ENCODE measurements at regions not wholly inside any gene's neighbourhood (a gene's known extent, or its start where the extent isn't known, plus 50 kb on each side); places are given as distances from the start of the nearest gene placed in this dataset.

DNA sequence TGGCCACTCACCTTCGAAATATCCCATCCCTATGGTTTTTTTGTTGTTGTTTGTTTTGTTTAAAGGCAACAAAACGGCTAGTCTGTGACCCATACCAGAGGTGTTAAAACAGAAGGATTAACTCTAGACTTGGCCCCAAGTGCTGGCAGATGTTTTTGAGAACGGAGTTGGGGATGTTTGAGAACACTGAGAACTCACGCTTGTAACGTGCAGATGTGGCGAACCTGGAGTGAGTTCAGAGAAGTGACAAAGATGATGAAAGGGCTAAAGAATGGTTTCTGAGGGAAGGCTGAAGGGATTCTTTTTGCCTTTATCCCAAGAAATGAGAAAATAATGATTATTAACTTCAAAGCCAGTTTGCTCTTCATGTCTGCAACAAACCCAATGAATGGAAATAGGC is 286.5 kb downstream of the ZNF608 start:
- CTCF ChIA-PET, result no interaction called here
- FAIRE-seq, result no peak
- dilution Hi-C loops (cut with MboI; ENCODE audit: extremely low pct_ligation_motif_present, low sequenced_read_pairs), result no loop called here

More for the DNA sequence above, 286.5 kb downstream of the ZNF608 start:
- H2AFZ ChIP-seq (ENCODE audit: low read depth, low read length), result no peak overlapping the region
- no peaks in the 10 kb centered on the region for H4K20me1 ChIP-seq (replicated peaks; ENCODE audit: control insufficient read depth, extremely low read depth, insufficient read depth, low read length)
- no peak overlapping the region for H3K27ac ChIP-seq (ENCODE audit: insufficient read depth, low read depth, low read length)
- no TSS peak for BruUV-seq (replicated peaks)
- no peaks in the 10 kb centered on the region for H3K4me1 ChIP-seq (ENCODE audit: control insufficient read depth, extremely low read depth, insufficient read depth, low read length)
- H3K9ac ChIP-seq (replicated peaks; ENCODE audit: extremely low read depth, insufficient read depth, low read length), result no peak overlapping the region
- POLR2A ChIA-PET, result no interaction called here
- H3K9me1 ChIP-seq (replicated peaks; ENCODE audit: control insufficient read depth, extremely low read depth, insufficient read depth, low read length), result no peaks in the 10 kb centered on the region
- peaks cover 0 to 2% of the 10 kb centered on the region in 2 experiments for H3K27me3 ChIP-seq (ENCODE audit: control insufficient read depth in 2 of 2, insufficient read depth in 2 of 2, low read length in 2 of 2)
- no peak for DNase-seq (ENCODE audit: low read depth, low spot score)
- TF ChIP-seq POLR2A (IDR thresholded peaks at IDR 0.05; ENCODE audit: low read depth, low read length) (no peak), GATA2 (IDR thresholded peaks at IDR 0.05; ENCODE audit: insufficient read depth, insufficient read length, low read depth, low read length) (no peak), JUN (IDR thresholded peaks at IDR 0.05; ENCODE audit: borderline replicate concordance, insufficient read depth, insufficient read length, low read depth) (no peak), EZH2 (IDR thresholded peaks at IDR 0.05; ENCODE audit: borderline replicate concordance, low read depth, low read length, severe bottlenecking) (no peak), MYC (IDR thresholded peaks at IDR 0.05; ENCODE audit: low read depth, low read length) (no peak), POLR2AphosphoS5 (IDR thresholded peaks at IDR 0.05; ENCODE audit: insufficient read depth, low read depth, low read length) (no peak), FOS (IDR thresholded peaks at IDR 0.05; ENCODE audit: borderline replicate concordance, insufficient read depth, low read length) (no peak)
- TF ChIP-seq, protein P1, sequence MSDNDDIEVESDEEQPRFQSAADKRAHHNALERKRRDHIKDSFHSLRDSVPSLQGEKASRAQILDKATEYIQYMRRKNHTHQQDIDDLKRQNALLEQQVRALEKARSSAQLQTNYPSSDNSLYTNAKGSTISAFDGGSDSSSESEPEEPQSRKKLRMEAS (IDR thresholded peaks at IDR 0.05; ENCODE audit: insufficient read depth, insufficient read length), result no peak
- TF ChIP-seq, protein P2, sequence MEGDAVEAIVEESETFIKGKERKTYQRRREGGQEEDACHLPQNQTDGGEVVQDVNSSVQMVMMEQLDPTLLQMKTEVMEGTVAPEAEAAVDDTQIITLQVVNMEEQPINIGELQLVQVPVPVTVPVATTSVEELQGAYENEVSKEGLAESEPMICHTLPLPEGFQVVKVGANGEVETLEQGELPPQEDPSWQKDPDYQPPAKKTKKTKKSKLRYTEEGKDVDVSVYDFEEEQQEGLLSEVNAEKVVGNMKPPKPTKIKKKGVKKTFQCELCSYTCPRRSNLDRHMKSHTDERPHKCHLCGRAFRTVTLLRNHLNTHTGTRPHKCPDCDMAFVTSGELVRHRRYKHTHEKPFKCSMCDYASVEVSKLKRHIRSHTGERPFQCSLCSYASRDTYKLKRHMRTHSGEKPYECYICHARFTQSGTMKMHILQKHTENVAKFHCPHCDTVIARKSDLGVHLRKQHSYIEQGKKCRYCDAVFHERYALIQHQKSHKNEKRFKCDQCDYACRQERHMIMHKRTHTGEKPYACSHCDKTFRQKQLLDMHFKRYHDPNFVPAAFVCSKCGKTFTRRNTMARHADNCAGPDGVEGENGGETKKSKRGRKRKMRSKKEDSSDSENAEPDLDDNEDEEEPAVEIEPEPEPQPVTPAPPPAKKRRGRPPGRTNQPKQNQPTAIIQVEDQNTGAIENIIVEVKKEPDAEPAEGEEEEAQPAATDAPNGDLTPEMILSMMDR (IDR thresholded peaks at IDR 0.05; ENCODE audit: extremely low read depth in 1 of 2, insufficient read depth in 1 of 2, low read depth in 1 of 2, low read length in 2 of 2), result no peak
- no peak overlapping the region for H3K4me2 ChIP-seq (ENCODE audit: insufficient read depth, low read length)
- H3K4me3 ChIP-seq (replicated peaks in 1 of 3; ENCODE audit: insufficient read depth in 1 of 3, low read depth in 1 of 3, low read length in 3 of 3), result no peak overlapping the region
- no peaks in the 10 kb centered on the region for H3K79me2 ChIP-seq (ENCODE audit: control insufficient read depth, insufficient read depth, low read length)
- no peaks in the 10 kb centered on the region for H3K9me3 ChIP-seq (replicated peaks; ENCODE audit: control insufficient read depth, insufficient read depth, low read length)
- no peaks in the 10 kb centered on the region for H3K36me3 ChIP-seq (ENCODE audit: control insufficient read depth in 2 of 2, extremely low read depth in 1 of 2, insufficient read depth in 2 of 2, low read length in 2 of 2)
- intact Hi-C loops (cut with micrococcal nuclease), result loop anchor here (5.0 kb wide), 1 partner anchor 77 kb away; no protein-coding TSS in a partner anchor

All from endothelial cell of umbilical vein (primary cell).